ENCODE measurements at regions not wholly inside any gene's neighbourhood (a gene's known extent, or its start where the extent isn't known, plus 50 kb on each side); places are given as distances from the start of the nearest gene placed in this dataset.

DNA sequence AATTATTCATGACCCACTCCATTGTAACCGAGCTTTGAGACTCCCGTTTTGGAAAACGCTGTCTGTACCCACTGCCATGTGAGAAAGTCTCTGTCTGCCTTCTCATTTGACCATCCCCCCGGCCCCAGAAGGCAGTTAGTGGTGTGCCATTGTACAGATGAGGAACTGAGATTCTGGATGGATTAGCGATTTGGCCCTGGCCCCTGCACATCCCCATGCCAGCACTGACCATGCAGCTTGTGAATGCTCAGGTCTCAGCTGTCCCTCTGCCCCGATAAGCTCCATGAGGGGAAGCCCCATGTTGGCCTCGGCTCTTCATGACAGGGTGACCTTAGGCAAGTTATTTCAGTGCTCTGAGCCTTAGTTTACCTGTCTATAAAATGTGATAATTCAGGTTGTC, 153.0 kb upstream of the SMAD3 start:
- no peaks in the 10 kb centered on the region for H3K23me2 ChIP-seq (ENCODE audit: low read depth, low read length)
- no peak overlapping the region for H3K23ac ChIP-seq (ENCODE audit: insufficient read length)
- no peak overlapping the region for H4K8ac ChIP-seq (ENCODE audit: extremely low read depth, insufficient read depth, low read length)
- H3K4me1 ChIP-seq (replicated peaks in 1 of 4; ENCODE audit: control insufficient read depth in 3 of 4, insufficient read depth in 4 of 4, low read length in 3 of 4): peaks cover 0 to 3% (median 0%) of the 10 kb centered on the region in 4 experiments; a peak in 1 of 7 replicates
- H3K9me3 ChIP-seq (ENCODE audit: insufficient read depth in 2 of 2, low read depth in 1 of 2, low read length in 1 of 2): no peaks in the 10 kb centered on the region
- TF ChIP-seq RBBP5 (IDR thresholded peaks at IDR 0.05; ENCODE audit: borderline replicate concordance, low read depth, low read length) (no peak), POLR2AphosphoS5 (IDR thresholded peaks at IDR 0.05; ENCODE audit: low read depth, low read length) (no peak), HDAC2 (IDR thresholded peaks at IDR 0.05; ENCODE audit: borderline replicate concordance in 1 of 2, low read depth in 2 of 2, low read length in 2 of 2) (no peak), ASH2L (IDR thresholded peaks at IDR 0.05; ENCODE audit: low read length) (no peak), SAP30 (IDR thresholded peaks at IDR 0.05; ENCODE audit: insufficient read depth, insufficient replicate concordance, low read length) (no peak), TCF12 (IDR thresholded peaks at IDR 0.05; ENCODE audit: low read depth, low read length) (no peak), TBP (IDR thresholded peaks at IDR 0.05; ENCODE audit: low read depth, low read length) (no peak), NRF1 (IDR thresholded peaks at IDR 0.05; ENCODE audit: low read depth, low read length) (no peak), EGR1 (IDR thresholded peaks at IDR 0.05; ENCODE audit: borderline replicate concordance, low read depth, low read length) (no peak), CREB1 (IDR thresholded peaks at IDR 0.05) (no peak)
- FAIRE-seq (no peak), DNase-seq (ENCODE audit: low read depth in 1 of 2, low spot score in 2 of 2) (no peak)
- 92% methylated on average over 7 of the region's 7 CpGs; no CpG with 5 or more reads in 1 of the 2 experiments for WGBS, 2 experiments (ENCODE audit: extremely low coverage in 1 of 2, insufficient coverage in 1 of 2, insufficient read length in 1 of 2, insufficient replicate concordance in 2 of 2, low coverage in 1 of 2, low lambda C conversion rate in 2 of 2, missing lambda C conversion rate in 1 of 2)
- H2BK5ac ChIP-seq (ENCODE audit: low read depth, low read length): no peak overlapping the region
- ChIA-PET CTCF (ENCODE audit: partially characterized antibody) (interaction anchor here (1.7 to 18.4 kb wide), 3 partner anchors 5 to 60 kb away, joined by 6 to 255 read pairs (median 255); no protein-coding TSS in a partner anchor), POLR2A (ENCODE audit: partially characterized antibody) (no interaction called here)
- no peaks in the 10 kb centered on the region for H3K36me3 ChIP-seq (ENCODE audit: control insufficient read depth in 2 of 4, insufficient read depth in 4 of 4, low read length in 3 of 4)
- no peak overlapping the region for H4K5ac ChIP-seq (ENCODE audit: insufficient read length, low read depth, low read length)
- no peak overlapping the region for H2BK120ac ChIP-seq (replicated peaks; ENCODE audit: low read depth, low read length)
- H2BK20ac ChIP-seq (ENCODE audit: low read length): no peak overlapping the region
- no peaks in the 10 kb centered on the region for H3K79me1 ChIP-seq (ENCODE audit: low read depth, low read length)
- no peaks in the 10 kb centered on the region for H3K79me2 ChIP-seq (ENCODE audit: control insufficient read depth in 1 of 2, insufficient read depth in 2 of 2, low read length in 2 of 2)
- H3K18ac ChIP-seq (ENCODE audit: extremely low read depth, low read length): no peak overlapping the region
- H2BK12ac ChIP-seq (ENCODE audit: low read depth, low read length): no peak overlapping the region
- H3K27ac ChIP-seq (ENCODE audit: low read depth, low read length): no peak overlapping the region
- H2AK5ac ChIP-seq (ENCODE audit: low read depth, low read length): no peak overlapping the region
- no peak overlapping the region for H3K9ac ChIP-seq (replicated peaks in 1 of 4; ENCODE audit: extremely low read depth in 1 of 4, low read depth in 3 of 4, low read length in 3 of 4)
- no peak overlapping the region for H3K4ac ChIP-seq (replicated peaks; ENCODE audit: insufficient read length, low read depth, low read length)
- no peaks in the 10 kb centered on the region for H3K27me3 ChIP-seq (replicated peaks in 1 of 4; ENCODE audit: control insufficient read depth in 3 of 4, extremely low read depth in 1 of 4, insufficient read depth in 3 of 4, low read length in 3 of 4)
- H2AFZ ChIP-seq (ENCODE audit: low read length): no peak overlapping the region
- H3K14ac ChIP-seq (ENCODE audit: insufficient read length): no peak overlapping the region
- no peak overlapping the region for H4K91ac ChIP-seq (replicated peaks; ENCODE audit: insufficient read length, low read length)
- no peak overlapping the region for H3K4me2 ChIP-seq (ENCODE audit: insufficient read depth in 1 of 2, low read depth in 2 of 2, low read length in 2 of 2)
- H3K56ac ChIP-seq (replicated peaks; ENCODE audit: insufficient read length, low read depth, low read length): no peak overlapping the region
- H4K20me1 ChIP-seq (replicated peaks in 1 of 2; ENCODE audit: control insufficient read depth in 1 of 2, insufficient read depth in 2 of 2, low read length in 2 of 2): no peaks in the 10 kb centered on the region
- no peak overlapping the region for H2BK15ac ChIP-seq (ENCODE audit: low read length)
- H3K4me3 ChIP-seq (ENCODE audit: extremely low read depth in 1 of 4, insufficient read depth in 2 of 4, low read depth in 3 of 4, low read length in 4 of 4): no peak overlapping the region
